Erythroblast (primary cell): ENCODE measurements at regions not wholly inside any gene's neighbourhood (a gene's known extent, or its start where the extent isn't known, plus 50 kb on each side); places are given as distances from the start of the nearest gene placed in this dataset.
"Not testable (repeated sequence)": the region's sequence is repeated elsewhere in the genome, so short reads cannot be mapped to it uniquely, and the experiment has no call there.

Source experiments
- GATA1 ChIP-seq: IDR thresholded peaks from 2 replicates; pipeline ENCODE4 v1.6.1; 2011; ENCODE audit warnings: low read depth, mild to moderate bottlenecking, control low read depth, low read length, moderate library complexity
- POLR2A ChIP-seq: IDR thresholded peaks from 2 replicates; pipeline ENCODE4 v1.6.1; 2011; ENCODE audit warnings: mild to moderate bottlenecking, low read length

DNA sequence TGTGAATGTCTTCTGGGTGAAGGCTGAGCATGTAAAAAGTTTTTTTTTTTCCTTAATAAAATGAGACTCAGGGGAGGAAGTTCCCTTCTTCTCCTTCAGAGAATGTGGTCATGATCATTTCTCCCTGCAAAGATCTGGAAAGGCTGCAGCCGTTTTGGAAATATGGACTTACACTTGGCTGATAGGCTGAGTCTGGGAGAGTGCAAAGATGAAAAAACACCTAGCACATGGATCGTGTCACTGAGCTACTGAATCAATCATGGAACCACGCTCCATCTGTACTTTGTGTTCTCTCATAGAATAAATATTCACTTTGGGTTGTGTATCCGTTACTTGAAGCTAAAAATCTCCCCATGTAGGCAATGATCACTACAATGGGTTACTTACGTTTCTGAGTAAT lies 290.9 kb upstream of the POTED start:
- TF ChIP-seq POLR2A, GATA1: not testable (repeated sequence)
